Kidney epithelial cell (primary cell): ENCODE measurements at regions not wholly inside any gene's neighbourhood (a gene's known extent, or its start where the extent isn't known, plus 50 kb on each side); places are given as distances from the start of the nearest gene placed in this dataset.

Experiments used
- DNase-seq: peaks from one replicate; pipeline ENCODE4 v3.0.0-alpha.2; 2010; ENCODE audit warnings: low read depth
- H3K27me3 ChIP-seq: 2 replicates; pipeline ENCODE4 v1.6.0; 2011; ENCODE audit warnings: low read length; ENCODE audit not compliant: control insufficient read depth, insufficient read depth
- H3K36me3 ChIP-seq: 2 replicates; pipeline ENCODE4 v1.5.1; 2011; ENCODE audit warnings: low read length; ENCODE audit not compliant: control insufficient read depth, insufficient read depth
- H3K4me3 ChIP-seq: 2 replicates; pipeline ENCODE4 v1.5.1; 2011; ENCODE audit warnings: low read depth, mild to moderate bottlenecking, control low read depth, low read length
- CTCF ChIP-seq: IDR thresholded peaks from 2 replicates; pipeline ENCODE4 v1.5.1; 2011; ENCODE audit warnings: mild to moderate bottlenecking, moderate library complexity, low read length, control low read depth, inconsistent platforms; ENCODE audit not compliant: insufficient read depth, poor library complexity, severe bottlenecking

GRCh38 chr4:100288161-100288560 lies 97.9 kb upstream of the DDIT4L start:
- peak; percentile 29 for DNase-seq
- H3K4me3 ChIP-seq: no peak overlapping the region
- TF ChIP-seq CTCF: no peak
- no peaks in the 10 kb centered on the region for H3K36me3 ChIP-seq
- H3K27me3 ChIP-seq: no peaks in the 10 kb centered on the region

GRCh38 chr4:100287534-100287933 lies 97.3 kb upstream of the DDIT4L start:
- no peaks in the 10 kb centered on the region for H3K27me3 ChIP-seq
- H3K4me3 ChIP-seq: no peak overlapping the region
- DNase-seq: no peak
- TF ChIP-seq CTCF: no peak
- no peaks in the 10 kb centered on the region for H3K36me3 ChIP-seq

- no peak for DNase-seq
- Histone ChIP-seq H3K27me3 (no peaks in the 10 kb centered on the region), H3K4me3 (no peak overlapping the region), H3K36me3 (no peaks in the 10 kb centered on the region)
- no peak for TF ChIP-seq CTCF
Observed at GRCh38 chr4:100286636-100287035, 96.4 kb upstream of the DDIT4L start.

GRCh38 chr4:100285121-100285520 lies 94.9 kb upstream of the DDIT4L start:
- Histone ChIP-seq H3K36me3 (no peaks in the 10 kb centered on the region), H3K4me3 (no peak overlapping the region), H3K27me3 (no peaks in the 10 kb centered on the region)
- DNase-seq: no peak
- TF ChIP-seq CTCF: no peak

- no peak for DNase-seq
- no peak overlapping the region for H3K4me3 ChIP-seq
- TF ChIP-seq CTCF: no peak
- H3K27me3 ChIP-seq: no peaks in the 10 kb centered on the region
- no peaks in the 10 kb centered on the region for H3K36me3 ChIP-seq
Observed at GRCh38 chr4:100284129-100284880, 94.0 kb upstream of the DDIT4L start.

GRCh38 chr4:100280807-100281206 lies 90.5 kb upstream of the DDIT4L start:
- Histone ChIP-seq H3K4me3 (no peak overlapping the region), H3K36me3 (no peaks in the 10 kb centered on the region), H3K27me3 (no peaks in the 10 kb centered on the region)
- no peak for DNase-seq
- no peak for TF ChIP-seq CTCF
